ENCODE measurements at regions not wholly inside any gene's neighbourhood (a gene's known extent, or its start where the extent isn't known, plus 50 kb on each side); places are given as distances from the start of the nearest gene placed in this dataset.
"Not testable (repeated sequence)": the region's sequence is repeated elsewhere in the genome, so short reads cannot be mapped to it uniquely, and the experiment has no call there.

DNA sequence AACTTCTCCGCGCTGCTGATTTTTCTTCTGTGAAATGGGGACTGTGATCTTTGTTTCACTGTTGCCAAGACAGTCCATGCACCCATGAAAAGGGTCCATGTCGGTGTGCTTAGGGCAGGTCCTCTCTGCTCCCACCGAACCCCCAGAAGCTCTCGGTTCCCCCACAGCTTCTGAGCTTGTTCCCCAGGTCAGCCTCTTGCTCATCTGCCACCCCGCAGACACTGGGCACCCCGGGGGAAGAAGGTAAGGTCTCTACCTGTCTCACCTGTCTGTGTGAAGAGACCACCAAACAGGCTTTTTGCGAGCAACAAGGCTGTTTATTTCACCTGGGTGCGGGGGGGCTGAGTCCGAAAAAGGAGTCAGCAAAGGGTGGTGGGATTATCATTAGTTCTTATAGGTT, 66.2 kb upstream of the NANOS1 start:
- intact Hi-C loops (cut with micrococcal nuclease): no loop called here
- no peak overlapping the region for H3K4me3 ChIP-seq
- no peak overlapping the region for H3K27ac ChIP-seq (replicated peaks)
- no peaks in the 10 kb centered on the region for H3K9me3 ChIP-seq (replicated peaks)
- no peaks in the 10 kb centered on the region for H3K27me3 ChIP-seq (ENCODE audit: low read depth)
- TF ChIP-seq, protein P1, sequence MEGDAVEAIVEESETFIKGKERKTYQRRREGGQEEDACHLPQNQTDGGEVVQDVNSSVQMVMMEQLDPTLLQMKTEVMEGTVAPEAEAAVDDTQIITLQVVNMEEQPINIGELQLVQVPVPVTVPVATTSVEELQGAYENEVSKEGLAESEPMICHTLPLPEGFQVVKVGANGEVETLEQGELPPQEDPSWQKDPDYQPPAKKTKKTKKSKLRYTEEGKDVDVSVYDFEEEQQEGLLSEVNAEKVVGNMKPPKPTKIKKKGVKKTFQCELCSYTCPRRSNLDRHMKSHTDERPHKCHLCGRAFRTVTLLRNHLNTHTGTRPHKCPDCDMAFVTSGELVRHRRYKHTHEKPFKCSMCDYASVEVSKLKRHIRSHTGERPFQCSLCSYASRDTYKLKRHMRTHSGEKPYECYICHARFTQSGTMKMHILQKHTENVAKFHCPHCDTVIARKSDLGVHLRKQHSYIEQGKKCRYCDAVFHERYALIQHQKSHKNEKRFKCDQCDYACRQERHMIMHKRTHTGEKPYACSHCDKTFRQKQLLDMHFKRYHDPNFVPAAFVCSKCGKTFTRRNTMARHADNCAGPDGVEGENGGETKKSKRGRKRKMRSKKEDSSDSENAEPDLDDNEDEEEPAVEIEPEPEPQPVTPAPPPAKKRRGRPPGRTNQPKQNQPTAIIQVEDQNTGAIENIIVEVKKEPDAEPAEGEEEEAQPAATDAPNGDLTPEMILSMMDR (IDR thresholded peaks at IDR 0.05; ENCODE audit: borderline replicate concordance): no peak
- peaks cover 44% of the 10 kb centered on the region for H3K4me1 ChIP-seq
- no peaks in the 10 kb centered on the region for H3K36me3 ChIP-seq
- no peak for DNase-seq

DNA sequence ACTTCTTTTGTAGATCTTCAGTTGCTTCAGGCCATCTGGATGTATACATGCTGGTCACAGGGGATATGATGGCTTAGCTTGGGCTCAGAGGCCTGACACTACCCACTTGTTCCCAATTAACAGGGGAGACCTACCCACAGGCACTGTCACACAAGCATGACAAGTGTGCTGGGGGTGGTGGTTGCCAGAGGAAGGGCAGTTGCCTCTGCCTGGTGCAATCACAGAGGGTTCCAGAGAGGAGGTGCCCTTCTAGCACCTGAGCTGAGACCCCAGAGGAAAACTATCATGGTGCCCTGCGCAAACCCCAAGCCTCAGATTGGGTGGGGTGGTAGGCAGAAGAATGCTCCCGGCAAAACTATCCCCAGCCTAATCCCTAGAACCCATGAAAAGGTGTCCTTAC, 65.6 kb upstream of the NANOS1 start:
- DNase-seq: no peak
- no peak overlapping the region for H3K27ac ChIP-seq (replicated peaks)
- peaks cover 40% of the 10 kb centered on the region for H3K4me1 ChIP-seq
- H3K36me3 ChIP-seq: no peaks in the 10 kb centered on the region
- TF ChIP-seq, protein P1 (IDR thresholded peaks at IDR 0.05; ENCODE audit: borderline replicate concordance): no peak
- intact Hi-C loops (cut with micrococcal nuclease): no loop called here
- H3K4me3 ChIP-seq: no peak overlapping the region
- no peaks in the 10 kb centered on the region for H3K9me3 ChIP-seq (replicated peaks)
- H3K27me3 ChIP-seq (ENCODE audit: low read depth): no peaks in the 10 kb centered on the region

DNA sequence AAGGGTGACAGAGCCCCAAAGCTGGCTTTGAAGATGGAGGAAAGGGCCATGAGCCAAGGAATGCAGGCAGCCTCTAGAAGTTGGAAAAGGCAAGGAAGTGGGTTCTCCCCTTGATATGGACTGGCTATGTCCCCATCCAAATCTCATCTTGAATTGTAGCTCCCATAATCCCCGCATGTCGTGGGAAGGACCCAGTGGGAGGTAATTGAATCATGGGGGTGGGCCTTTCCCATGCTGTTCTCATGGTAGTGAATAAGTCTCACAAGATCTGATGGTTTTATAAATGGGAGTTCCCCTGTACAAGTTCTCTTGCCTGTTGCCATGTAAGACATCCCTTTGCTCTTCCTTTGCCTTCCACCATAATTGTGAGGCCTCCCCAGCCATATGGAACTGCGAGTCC, 65.0 kb upstream of the NANOS1 start:
- H3K4me3 ChIP-seq; H3K27me3 ChIP-seq (ENCODE audit: low read depth); intact Hi-C loops (cut with micrococcal nuclease); H3K27ac ChIP-seq (replicated peaks); H3K36me3 ChIP-seq; DNase-seq; H3K9me3 ChIP-seq (replicated peaks): not testable (repeated sequence)
- peaks cover 35% of the 10 kb centered on the region for H3K4me1 ChIP-seq

DNA sequence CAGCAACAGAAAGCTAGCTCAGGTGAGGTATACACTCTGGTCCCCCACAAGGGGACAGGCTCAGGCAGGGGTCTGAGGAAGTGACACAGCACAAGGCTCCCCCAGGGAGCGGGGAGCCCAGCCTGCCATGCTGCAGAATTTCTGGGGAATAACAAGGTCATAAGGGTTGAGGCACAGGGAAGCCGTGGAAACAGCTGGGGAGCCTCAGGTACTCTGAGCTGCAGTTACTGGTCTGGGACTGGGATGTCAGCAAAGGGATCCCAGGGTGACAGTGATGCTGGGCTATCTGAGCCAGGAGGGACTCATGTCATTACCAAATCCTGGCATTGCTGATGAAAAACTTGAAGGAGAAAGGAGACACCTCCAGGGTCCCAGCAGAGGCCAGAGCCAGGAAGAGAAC, 64.4 kb upstream of the NANOS1 start:
- TF ChIP-seq, protein P1 (IDR thresholded peaks at IDR 0.05; ENCODE audit: borderline replicate concordance): no peak
- no peak overlapping the region for H3K27ac ChIP-seq (replicated peaks)
- H3K4me3 ChIP-seq: no peak overlapping the region
- peaks cover 29% of the 10 kb centered on the region for H3K4me1 ChIP-seq
- H3K36me3 ChIP-seq: no peaks in the 10 kb centered on the region
- no peaks in the 10 kb centered on the region for H3K27me3 ChIP-seq (ENCODE audit: low read depth)
- H3K9me3 ChIP-seq (replicated peaks): no peaks in the 10 kb centered on the region
- intact Hi-C loops (cut with micrococcal nuclease): no loop called here
- DNase-seq: no peak

DNA sequence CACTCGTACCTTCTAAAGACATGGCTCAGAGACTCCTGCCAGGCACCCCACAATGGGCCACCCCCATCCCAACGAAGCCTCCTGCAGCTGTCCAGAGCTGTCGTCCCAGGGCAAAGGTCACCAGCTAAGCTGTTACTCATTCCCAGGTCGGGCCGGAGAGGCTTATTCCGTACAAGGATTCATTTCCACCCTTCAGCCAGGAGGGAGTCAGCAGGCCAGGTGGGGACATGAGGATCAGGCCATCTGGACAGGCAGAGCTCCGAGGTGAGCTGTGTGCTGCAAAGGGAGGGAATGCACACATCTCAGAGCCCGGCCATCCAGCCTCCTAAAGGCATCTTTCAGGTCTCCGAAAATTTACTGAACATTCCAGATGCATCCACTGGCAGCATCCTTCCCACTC, 63.9 kb upstream of the NANOS1 start:
- Histone ChIP-seq H3K4me1 (peaks cover 29% of the 10 kb centered on the region), H3K36me3 (no peaks in the 10 kb centered on the region), H3K27ac (replicated peaks) (no peak overlapping the region), H3K4me3 (no peak overlapping the region), H3K9me3 (replicated peaks) (no peaks in the 10 kb centered on the region), H3K27me3 (ENCODE audit: low read depth) (no peaks in the 10 kb centered on the region)
- TF ChIP-seq, protein P1 (IDR thresholded peaks at IDR 0.05; ENCODE audit: borderline replicate concordance): no peak
- no peak for DNase-seq
- intact Hi-C loops (cut with micrococcal nuclease): no loop called here

DNA sequence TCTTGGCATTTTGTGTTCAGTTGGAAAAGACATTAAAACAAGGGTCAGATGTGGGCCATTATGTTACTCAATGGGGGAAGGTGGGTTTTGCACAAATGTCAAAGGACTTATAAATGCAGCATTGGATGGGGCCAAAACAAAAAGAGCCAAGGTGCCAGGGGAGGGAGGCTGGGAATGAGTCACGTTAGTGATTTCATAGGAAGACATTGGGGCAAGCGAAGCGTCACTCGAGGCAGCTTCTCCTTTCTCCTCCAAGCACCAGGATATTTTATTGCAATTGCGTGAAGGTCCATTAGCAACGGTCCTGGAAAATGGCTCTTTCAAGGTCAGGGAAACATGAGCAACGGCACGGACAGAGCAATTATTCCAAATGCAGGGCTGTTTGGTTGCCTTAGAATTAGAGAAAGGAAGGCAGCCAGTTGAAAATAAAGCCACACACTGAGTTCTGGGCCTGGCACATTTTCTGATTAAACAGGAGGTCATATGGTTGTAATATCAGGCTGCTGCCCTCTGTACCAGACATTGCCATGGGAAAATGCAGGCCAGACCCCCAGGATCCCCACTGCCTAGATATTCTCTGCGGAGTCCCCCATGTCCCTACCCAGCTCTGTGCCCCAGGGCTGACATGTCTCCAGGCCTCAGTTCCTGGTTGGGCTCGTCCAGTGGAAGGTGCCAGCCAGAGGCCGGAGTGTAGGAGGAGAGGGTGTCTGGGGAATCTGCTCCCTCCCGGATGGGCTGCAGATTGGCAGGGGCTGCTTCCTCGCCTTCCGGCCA, 63.3 kb upstream of the NANOS1 start:
- Histone ChIP-seq H3K4me3 (no peak overlapping the region), H3K27ac (replicated peaks) (peak overlapping the region; percentile 73), H3K9me3 (replicated peaks) (no peaks in the 10 kb centered on the region), H3K4me1 (peaks cover 35% of the 10 kb centered on the region), H3K27me3 (ENCODE audit: low read depth) (no peaks in the 10 kb centered on the region), H3K36me3 (no peaks in the 10 kb centered on the region)
- TF ChIP-seq, protein P1 (IDR thresholded peaks at IDR 0.05; ENCODE audit: borderline replicate concordance): no peak
- DNase-seq: peak; percentile 25
- intact Hi-C loops (cut with micrococcal nuclease): no loop called here

Measured in left ventricle myocardium inferior (tissue), 1 donor.